ENCODE measurements at regions not wholly inside any gene's neighbourhood (a gene's known extent, or its start where the extent isn't known, plus 50 kb on each side); places are given as distances from the start of the nearest gene placed in this dataset.

DNA sequence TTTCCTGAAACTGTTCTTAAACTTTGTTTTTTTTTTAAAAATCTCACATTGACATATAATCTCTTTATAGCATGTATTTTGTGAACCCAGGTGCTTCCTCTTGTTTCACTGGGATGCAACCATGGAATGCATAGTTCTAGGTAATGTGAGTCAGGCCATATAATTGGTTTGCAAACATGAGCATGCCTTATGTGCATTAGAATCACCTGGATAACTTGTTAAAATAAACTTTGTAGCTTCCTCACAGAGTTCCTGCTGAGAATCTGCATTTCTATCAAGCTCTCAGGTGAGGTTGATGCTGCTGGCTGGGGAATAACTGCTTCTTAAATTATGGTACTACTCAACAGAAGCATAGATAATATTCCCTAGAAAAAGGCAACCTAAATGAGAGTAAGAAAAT lies 940.3 kb upstream of the LCORL start:
- TF ChIP-seq, protein P1, sequence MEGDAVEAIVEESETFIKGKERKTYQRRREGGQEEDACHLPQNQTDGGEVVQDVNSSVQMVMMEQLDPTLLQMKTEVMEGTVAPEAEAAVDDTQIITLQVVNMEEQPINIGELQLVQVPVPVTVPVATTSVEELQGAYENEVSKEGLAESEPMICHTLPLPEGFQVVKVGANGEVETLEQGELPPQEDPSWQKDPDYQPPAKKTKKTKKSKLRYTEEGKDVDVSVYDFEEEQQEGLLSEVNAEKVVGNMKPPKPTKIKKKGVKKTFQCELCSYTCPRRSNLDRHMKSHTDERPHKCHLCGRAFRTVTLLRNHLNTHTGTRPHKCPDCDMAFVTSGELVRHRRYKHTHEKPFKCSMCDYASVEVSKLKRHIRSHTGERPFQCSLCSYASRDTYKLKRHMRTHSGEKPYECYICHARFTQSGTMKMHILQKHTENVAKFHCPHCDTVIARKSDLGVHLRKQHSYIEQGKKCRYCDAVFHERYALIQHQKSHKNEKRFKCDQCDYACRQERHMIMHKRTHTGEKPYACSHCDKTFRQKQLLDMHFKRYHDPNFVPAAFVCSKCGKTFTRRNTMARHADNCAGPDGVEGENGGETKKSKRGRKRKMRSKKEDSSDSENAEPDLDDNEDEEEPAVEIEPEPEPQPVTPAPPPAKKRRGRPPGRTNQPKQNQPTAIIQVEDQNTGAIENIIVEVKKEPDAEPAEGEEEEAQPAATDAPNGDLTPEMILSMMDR (IDR thresholded peaks at IDR 0.05): no peak
- TF ChIP-seq EP300 (IDR thresholded peaks at IDR 0.05; ENCODE audit: low read depth) (no peak), POLR2AphosphoS5 (IDR thresholded peaks at IDR 0.05) (no peak), POLR2A (IDR thresholded peaks at IDR 0.05) (no peak)

Data from transverse colon (tissue), 4 donors.